H9 (cell line): ENCODE measurements at regions not wholly inside any gene's neighbourhood (a gene's known extent, or its start where the extent isn't known, plus 50 kb on each side); places are given as distances from the start of the nearest gene placed in this dataset.

ENCODE experiments used
- DNase-seq: peaks from one replicate; pipeline ENCODE4 v3.0.0-alpha.2; 2017
- H2AFZ ChIP-seq: one replicate; pipeline ENCODE4 v1.6.1; 2013; ENCODE audit warnings: mild to moderate bottlenecking, low read length, control low read depth, moderate library complexity
- H2AK5ac ChIP-seq: 2 replicates; pipeline ENCODE4 v1.6.1; 2013; ENCODE audit warnings: low read length, control low read depth, mixed read lengths; ENCODE audit not compliant: insufficient read length
- H2BK120ac ChIP-seq: one replicate; pipeline ENCODE4 v1.6.1; 2013; ENCODE audit warnings: low read depth, mild to moderate bottlenecking, low read length, control low read depth, inconsistent platforms; ENCODE audit not compliant: poor library complexity, severe bottlenecking
- H2BK12ac ChIP-seq: 2 replicates; pipeline ENCODE4 v1.6.1; 2013; ENCODE audit warnings: low read length, control low read depth, mixed read lengths, low read depth; ENCODE audit not compliant: insufficient read length
- H2BK15ac ChIP-seq: 2 replicates; pipeline ENCODE4 v1.6.1; 2013; ENCODE audit warnings: low read depth, low read length, control low read depth
- H2BK20ac ChIP-seq: one replicate; pipeline ENCODE4 v1.6.1; 2013; ENCODE audit warnings: low read depth, mild to moderate bottlenecking, low read length, control low read depth, inconsistent platforms; ENCODE audit not compliant: poor library complexity, severe bottlenecking
- H2BK5ac ChIP-seq: 2 replicates; pipeline ENCODE4 v1.6.1; 2013; ENCODE audit warnings: low read length, control low read depth, mixed read lengths; ENCODE audit not compliant: insufficient read length
- H3K14ac ChIP-seq: 2 replicates; pipeline ENCODE4 v1.6.1; 2013; ENCODE audit warnings: low read length, control low read depth; ENCODE audit not compliant: insufficient read depth
- H3K18ac ChIP-seq: 2 replicates; pipeline ENCODE4 v1.6.1; 2013; ENCODE audit warnings: low read depth, mild to moderate bottlenecking, mixed read lengths, low read length, control low read depth; ENCODE audit not compliant: insufficient read length
- H3K23ac ChIP-seq: 2 replicates; pipeline ENCODE4 v1.6.1; 2013; ENCODE audit warnings: low read length, control low read depth, mixed read lengths, low read depth; ENCODE audit not compliant: insufficient read length
- H3K23me2 ChIP-seq: 2 replicates; pipeline ENCODE4 v1.6.1; 2013; ENCODE audit warnings: low read depth, mild to moderate bottlenecking, mixed read lengths, low read length, control low read depth; ENCODE audit not compliant: insufficient read length, poor library complexity, severe bottlenecking
- H3K27ac ChIP-seq: 2 replicates; pipeline ENCODE4 v1.5.1; 2013; ENCODE audit warnings: low read length, control low read depth, mixed read lengths, low read depth; ENCODE audit not compliant: insufficient read length
- H3K27me3 ChIP-seq: 2 replicates; pipeline ENCODE4 v1.6.1; 2013; ENCODE audit warnings: low read length, control low read depth, inconsistent platforms; ENCODE audit not compliant: insufficient read depth
- H3K4ac ChIP-seq: 2 replicates; pipeline ENCODE4 v1.6.1; 2013; ENCODE audit warnings: low read depth, mild to moderate bottlenecking, control low read depth, inconsistent platforms, low read length, moderate library complexity
- H3K4me1 ChIP-seq: 2 replicates; pipeline ENCODE4 v1.6.1; 2013; ENCODE audit warnings: low read length, control low read depth, inconsistent platforms; ENCODE audit not compliant: insufficient read depth
- H3K4me2 ChIP-seq: 2 replicates; pipeline ENCODE4 v1.6.1; 2013; ENCODE audit warnings: low read length, control low read depth, mixed read lengths; ENCODE audit not compliant: insufficient read length, insufficient read depth
- H3K56ac ChIP-seq: 2 replicates; pipeline ENCODE4 v1.6.1; 2013; ENCODE audit warnings: low read depth, mild to moderate bottlenecking, mixed read lengths, low read length, control low read depth; ENCODE audit not compliant: insufficient read length
- H3K79me1 ChIP-seq: 2 replicates; pipeline ENCODE4 v1.6.1; 2013; ENCODE audit warnings: low read depth, mild to moderate bottlenecking, moderate library complexity, low read length, control low read depth, inconsistent platforms; ENCODE audit not compliant: insufficient read depth, poor library complexity, severe bottlenecking
- H3K79me2 ChIP-seq: 2 replicates; pipeline ENCODE4 v1.6.1; 2013; ENCODE audit warnings: low read length, control low read depth, inconsistent platforms; ENCODE audit not compliant: insufficient read depth
- H3K9ac ChIP-seq: 2 replicates; pipeline ENCODE4 v1.6.1; 2013; ENCODE audit warnings: low read length, control low read depth, mixed read lengths; ENCODE audit not compliant: insufficient read length; ENCODE audit errors: extremely low read depth
- H3K9me3 ChIP-seq: one replicate; pipeline ENCODE4 v1.6.1; 2013; ENCODE audit warnings: low read depth, low read length, inconsistent platforms; ENCODE audit not compliant: control insufficient read depth
- H3T11ph ChIP-seq: one replicate; pipeline ENCODE4 v1.6.1; 2013; ENCODE audit warnings: mild to moderate bottlenecking, low read length, control low read depth, inconsistent platforms
- H4K20me1 ChIP-seq: one replicate; pipeline ENCODE4 v1.6.1; 2013; ENCODE audit not compliant: control insufficient read depth, insufficient read length, insufficient read depth
- H4K5ac ChIP-seq: 2 replicates; pipeline ENCODE4 v1.6.1; 2013; ENCODE audit warnings: low read depth, mild to moderate bottlenecking, mixed read lengths, low read length, control low read depth; ENCODE audit not compliant: insufficient read length
- H4K8ac ChIP-seq: replicated peaks from 2 replicates; pipeline ENCODE4 v1.6.1; 2013; ENCODE audit warnings: low read length, control low read depth, mixed read lengths, low read depth; ENCODE audit not compliant: insufficient read length
- H4K91ac ChIP-seq: 2 replicates; pipeline ENCODE4 v1.6.1; 2013; ENCODE audit warnings: low read depth, mild to moderate bottlenecking, moderate library complexity, mixed read lengths, low read length, control low read depth; ENCODE audit not compliant: insufficient read length
- H3K27ac Mint-ChIP-seq, 3 experiments: 2 replicates in 2 of 3; 3 replicates in 1 of 3; pipeline ENCODE4 v1.8.0; 2020 to 2021; ENCODE audit warnings: mixed read lengths in 3 of 3, mild to moderate bottlenecking in 1 of 3, moderate library complexity in 1 of 3
- H3K27me3 Mint-ChIP-seq: 2 replicates; pipeline ENCODE4 v1.8.0; 2021; ENCODE audit warnings: low read depth, mild to moderate bottlenecking, moderate library complexity, mixed read lengths
- H3K36me3 Mint-ChIP-seq, 3 experiments: 2 replicates in 2 of 3; 3 replicates in 1 of 3; pipeline ENCODE4 v1.8.0; 2020 to 2021; ENCODE audit warnings: low read depth in 3 of 3, mixed read lengths in 3 of 3; ENCODE audit not compliant: insufficient read depth in 1 of 3
- H3K4me1 Mint-ChIP-seq, 2 experiments: 2 replicates each; pipeline ENCODE4 v1.8.0; 2020; ENCODE audit warnings: mixed read lengths in 2 of 2
- H3K4me3 Mint-ChIP-seq, 2 experiments: 2 replicates in 1 of 2; 3 replicates in 1 of 2; pipeline ENCODE4 v1.8.0; 2020 to 2021; ENCODE audit warnings: mild to moderate bottlenecking in 2 of 2, mixed read lengths in 2 of 2, moderate library complexity in 1 of 2
- H3K9me3 Mint-ChIP-seq, 2 experiments: 2 replicates in 1 of 2; 3 replicates in 1 of 2; pipeline ENCODE4 v1.8.0; 2020; ENCODE audit warnings: mild to moderate bottlenecking in 2 of 2, mixed read lengths in 2 of 2, moderate library complexity in 1 of 2
- CTCF ChIP-seq: fragments of 200-600 bp; sonication (generic); conservative IDR thresholded peaks from 3 replicates; pipeline ENCODE4 v1.8.0; 2021; ENCODE audit warnings: antibody characterized with exemption, mild to moderate bottlenecking
- WGBS: extraction: QIAGEN DNeasy Blood & Tissue Kit; methylation state at CpG from one replicate; pipeline ENCODE4 v1.1.7; 2013; ENCODE audit warnings: missing lambda C conversion rate, low lambda C conversion rate, mixed read lengths; ENCODE audit not compliant: insufficient read length; ENCODE audit errors: extremely low coverage; 5-methylcytosine and 5-hydroxymethylcytosine counted together

- Histone ChIP-seq H3K79me1 (no peaks in the 10 kb centered on the region), H3K27me3 (no peaks in the 10 kb centered on the region), H4K5ac (no peak overlapping the region), H2BK120ac (no peak overlapping the region), H3K9me3 (no peaks in the 10 kb centered on the region), H3K4ac (no peak overlapping the region), H2AK5ac (no peak overlapping the region), H3K4me2 (no peak overlapping the region), H4K91ac (no peak overlapping the region), H3T11ph (no peak overlapping the region), H2BK5ac (no peak overlapping the region), H3K18ac (no peak overlapping the region), H2AFZ (no peak overlapping the region), H4K20me1 (no peaks in the 10 kb centered on the region), H3K56ac (no peak overlapping the region), H2BK15ac (no peak overlapping the region), H3K9ac (no peak overlapping the region), H2BK20ac (no peak overlapping the region), H3K23ac (no peak overlapping the region), H3K14ac (no peak overlapping the region), H4K8ac (no peak overlapping the region), H3K79me2 (no peaks in the 10 kb centered on the region), H3K27ac (no peak overlapping the region), H3K23me2 (no peaks in the 10 kb centered on the region), H2BK12ac (no peak overlapping the region), H3K4me1 (no peaks in the 10 kb centered on the region)
- no peaks in the 10 kb centered on the region for H3K27me3 Mint-ChIP-seq
- H3K4me3 Mint-ChIP-seq: no peak overlapping the region
- no peak for DNase-seq
- H3K9me3 Mint-ChIP-seq: no peaks in the 10 kb centered on the region
- H3K36me3 Mint-ChIP-seq: no peaks in the 10 kb centered on the region
- H3K27ac Mint-ChIP-seq: no peak overlapping the region
- no peak for TF ChIP-seq CTCF
- H3K4me1 Mint-ChIP-seq: no peaks in the 10 kb centered on the region; a peak in 1 of 4 replicates
- no CpG with 5 or more reads among the region's 2 CpGs for WGBS
Measured at GRCh38 chr6:97501853-97502252, 218.8 kb upstream of the MMS22L start.
